ENCODE measurements at regions not wholly inside any gene's neighbourhood (a gene's known extent, or its start where the extent isn't known, plus 50 kb on each side); places are given as distances from the start of the nearest gene placed in this dataset.

GRCh38 chr10:3977761-3978160 is 192.8 kb upstream of the KLF6 start:
- 58 to 71% methylated on average over 6 of the region's 6 CpGs for WGBS, 2 donors
- H3K9me3 ChIP-seq = no peaks in the 10 kb centered on the region
- H3K4me1 ChIP-seq = no peaks in the 10 kb centered on the region
- H3K4me3 ChIP-seq = no peak overlapping the region
- intact Hi-C loops (cut with DNase I) = no loop called here
- H3K27me3 ChIP-seq = no peaks in the 10 kb centered on the region
- H3K36me3 ChIP-seq = no peaks in the 10 kb centered on the region
- TF ChIP-seq CTCF (IDR thresholded peaks at IDR 0.05) = no peak
- no peak for ATAC-seq
- no peak for FAIRE-seq
- DNase-seq = no peak
- H3K27ac ChIP-seq = no peak overlapping the region

GRCh38 chr10:3976718-3977117 is 191.7 kb upstream of the KLF6 start:
- no peak overlapping the region for H3K4me3 ChIP-seq
- no peak for TF ChIP-seq CTCF (IDR thresholded peaks at IDR 0.05)
- DNase-seq (no peak), ATAC-seq (no peak), FAIRE-seq (no peak)
- no peaks in the 10 kb centered on the region for H3K36me3 ChIP-seq
- intact Hi-C loops (cut with DNase I) = no loop called here
- WGBS, 2 donors = 62 to 90% methylated on average over 1 of the region's 1 CpG
- H3K27me3 ChIP-seq = no peaks in the 10 kb centered on the region
- no peak overlapping the region for H3K27ac ChIP-seq
- H3K4me1 ChIP-seq = no peaks in the 10 kb centered on the region
- no peaks in the 10 kb centered on the region for H3K9me3 ChIP-seq

- H3K4me3 ChIP-seq = no peak overlapping the region
- FAIRE-seq = no peak
Observed at GRCh38 chr10:3976171-3976570, 191.2 kb upstream of the KLF6 start.

GRCh38 chr10:3975016-3975415 is 190.0 kb upstream of the KLF6 start:
- WGBS, 2 donors = 72 to 77% methylated on average over 9 of the region's 9 CpGs
- Histone ChIP-seq H3K27me3 (no peaks in the 10 kb centered on the region), H3K4me1 (no peaks in the 10 kb centered on the region), H3K4me3 (no peak overlapping the region), H3K9me3 (no peaks in the 10 kb centered on the region), H3K36me3 (no peaks in the 10 kb centered on the region), H3K27ac (no peak overlapping the region)
- no peak for ATAC-seq
- intact Hi-C loops (cut with DNase I) = no loop called here
- DNase-seq = no peak
- no peak for TF ChIP-seq CTCF (IDR thresholded peaks at IDR 0.05)
- FAIRE-seq = no peak

More at GRCh38 chr10:3976171-3976570, 191.2 kb upstream of the KLF6 start:
- H3K4me1 ChIP-seq = no peaks in the 10 kb centered on the region
- ATAC-seq (no peak), DNase-seq (no peak)
- intact Hi-C loops (cut with DNase I) = no loop called here
- H3K27ac ChIP-seq = no peak overlapping the region
- no peaks in the 10 kb centered on the region for H3K9me3 ChIP-seq
- no peaks in the 10 kb centered on the region for H3K27me3 ChIP-seq
- WGBS, 2 donors = 51 to 57% methylated on average over 3 of the region's 3 CpGs
- no peak for TF ChIP-seq CTCF (IDR thresholded peaks at IDR 0.05)
- no peaks in the 10 kb centered on the region for H3K36me3 ChIP-seq

- Histone ChIP-seq H3K27ac (no peak overlapping the region), H3K4me3 (no peak overlapping the region), H3K4me1 (no peaks in the 10 kb centered on the region), H3K9me3 (no peaks in the 10 kb centered on the region), H3K36me3 (no peaks in the 10 kb centered on the region), H3K27me3 (no peaks in the 10 kb centered on the region)
- intact Hi-C loops (cut with DNase I) = no loop called here
- WGBS, 2 donors = 78% methylated on average over 5 of the region's 5 CpGs
- no peak for FAIRE-seq
- no peak for ATAC-seq
- no peak for TF ChIP-seq CTCF (IDR thresholded peaks at IDR 0.05)
- DNase-seq = no peak
Observed at GRCh38 chr10:3972460-3973301, 187.7 kb upstream of the KLF6 start.

Data from pancreas (tissue), 10 donors.